Esophagus (tissue), 2 donors: ENCODE measurements at regions not wholly inside any gene's neighbourhood (a gene's known extent, or its start where the extent isn't known, plus 50 kb on each side); places are given as distances from the start of the nearest gene placed in this dataset.

Experiments used
- H3K27ac ChIP-seq, 2 donors: one replicate each; pipeline ENCODE4 v1.5.1; 2013; ENCODE audit warnings: low read depth in 2 of 2, mild to moderate bottlenecking in 2 of 2, inconsistent platforms in 1 of 2, low read length in 1 of 2, moderate library complexity in 1 of 2
- H3K27me3 ChIP-seq, 2 donors: one replicate each; pipeline ENCODE4 v1.6.1; 2013; ENCODE audit warnings: low read length in 2 of 2, control low read depth in 1 of 2, mild to moderate bottlenecking in 1 of 2; ENCODE audit not compliant: insufficient read depth in 2 of 2, control insufficient read depth in 1 of 2
- H3K36me3 ChIP-seq, 2 donors: one replicate each; pipeline ENCODE4 v1.6.1; 2013; ENCODE audit warnings: low read length in 1 of 2; ENCODE audit not compliant: control insufficient read depth in 2 of 2, insufficient read depth in 2 of 2
- H3K4me1 ChIP-seq, 2 donors: one replicate each; pipeline ENCODE4 v1.6.1; 2013; ENCODE audit warnings: low read length in 1 of 2; ENCODE audit not compliant: control insufficient read depth in 2 of 2, insufficient read depth in 2 of 2
- H3K4me3 ChIP-seq, 2 donors: one replicate each; pipeline ENCODE4 v1.5.1; 2013; ENCODE audit warnings: low read length in 2 of 2, mild to moderate bottlenecking in 2 of 2, low read depth in 1 of 2, moderate library complexity in 1 of 2
- H3K9me3 ChIP-seq, 2 donors: one replicate each; pipeline ENCODE4 v1.6.1; 2013; ENCODE audit warnings: mild to moderate bottlenecking in 2 of 2, low read depth in 1 of 2, low read length in 1 of 2, moderate library complexity in 1 of 2; ENCODE audit not compliant: control insufficient read depth in 2 of 2, insufficient read depth in 1 of 2
- WGBS, 2 donors: extraction: QIAGEN DNeasy Blood & Tissue Kit; methylation state at CpG; one replicate each; pipeline ENCODE4 v1.1.7; 2013; 5-methylcytosine and 5-hydroxymethylcytosine counted together
- donor health status: healthy with polysubstance abuse.
- donor health status: Bipolar disorder and iron deficiency.

DNA sequence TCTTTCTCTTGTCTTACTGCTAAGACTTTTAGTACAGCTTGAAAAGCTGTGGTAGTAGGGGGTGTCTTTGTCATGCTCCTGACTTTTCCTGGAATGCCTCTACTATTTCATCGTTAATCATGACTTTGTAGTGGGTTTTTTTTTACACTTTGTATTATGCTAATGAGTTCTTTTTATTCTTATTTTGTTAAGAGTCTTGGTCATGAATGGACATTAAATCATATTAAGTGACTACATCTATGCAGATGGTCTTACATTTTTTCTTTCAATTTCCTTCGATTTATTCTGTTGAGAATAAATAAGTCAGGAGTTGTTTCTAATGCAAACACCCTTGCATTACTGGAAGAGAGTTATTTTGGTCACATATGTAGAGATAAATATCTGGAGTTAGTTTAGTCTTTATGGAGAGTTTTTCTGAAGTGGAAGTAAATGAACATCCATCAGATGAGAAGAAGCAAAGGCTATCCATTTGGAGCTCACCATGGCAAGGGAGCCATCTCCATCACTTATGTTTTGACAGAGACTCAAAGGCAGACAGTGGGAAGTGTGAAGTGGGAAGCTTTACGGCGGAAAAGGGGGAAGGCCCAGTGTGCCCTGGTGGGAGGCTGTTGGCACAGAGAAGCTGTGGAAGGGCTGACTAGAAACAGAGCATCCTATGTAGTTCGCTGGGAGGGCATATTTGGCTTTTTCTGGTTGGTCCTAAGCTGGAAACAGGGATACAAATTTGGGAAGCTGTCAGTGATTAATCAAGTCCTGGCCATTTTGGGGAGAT is 73.1 kb upstream of the PRR23E start:
- 67 to 69% methylated on average over 5 of the region's 5 CpGs for WGBS, 2 donors
- no peaks in the 10 kb centered on the region for H3K4me1 ChIP-seq
- H3K27ac ChIP-seq, result no peak overlapping the region
- H3K4me3 ChIP-seq, result no peak overlapping the region
- H3K9me3 ChIP-seq, result peaks cover 0 to 3% of the 10 kb centered on the region in 2 donors
- H3K27me3 ChIP-seq, result no peaks in the 10 kb centered on the region
- H3K36me3 ChIP-seq, result no peaks in the 10 kb centered on the region

DNA sequence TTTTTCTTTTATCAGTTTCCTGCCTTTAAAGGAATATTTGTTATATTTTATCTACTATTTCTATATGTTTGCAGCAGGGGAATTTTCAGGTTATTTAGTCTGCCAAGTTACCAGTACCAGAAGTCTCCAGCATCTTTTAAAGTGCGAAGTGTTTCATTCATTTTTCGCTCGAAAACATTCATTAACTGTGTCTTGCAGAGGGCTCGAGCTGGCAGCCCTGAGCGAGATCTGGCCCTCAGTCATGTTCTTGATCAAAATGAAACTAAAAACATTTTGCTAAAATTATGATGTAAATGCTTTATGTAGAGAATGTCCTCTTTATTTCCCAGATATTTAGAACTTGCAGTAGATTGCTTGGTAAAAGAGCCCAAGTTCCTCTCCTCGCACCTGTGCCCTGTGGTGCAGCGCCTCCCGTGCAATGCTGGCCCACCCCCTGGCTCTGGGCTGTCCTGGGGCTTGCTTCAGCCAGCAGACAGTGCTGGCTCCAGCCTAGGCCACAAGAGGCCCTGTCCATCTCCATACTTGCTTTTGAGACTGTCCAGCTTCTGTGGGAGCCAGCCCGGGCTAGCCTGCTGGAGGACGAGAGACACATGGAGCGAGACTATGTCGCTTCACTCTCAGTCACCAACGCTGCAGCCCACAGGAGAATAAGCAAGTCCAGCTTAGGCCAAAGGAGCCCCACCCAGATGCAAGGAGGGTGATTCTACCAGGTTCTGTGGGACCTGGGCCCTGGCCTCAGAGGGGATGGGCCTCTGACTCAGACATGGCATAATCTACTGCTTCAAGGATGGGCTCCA is 71.9 kb upstream of the PRR23E start:
- 86 to 92% methylated on average over 13 of the region's 13 CpGs for WGBS, 2 donors
- Histone ChIP-seq H3K36me3 (no peaks in the 10 kb centered on the region), H3K4me3 (no peak overlapping the region), H3K4me1 (no peaks in the 10 kb centered on the region), H3K27me3 (no peaks in the 10 kb centered on the region), H3K27ac (no peak overlapping the region), H3K9me3 (peaks cover 0 to 3% of the 10 kb centered on the region in 2 donors)

DNA sequence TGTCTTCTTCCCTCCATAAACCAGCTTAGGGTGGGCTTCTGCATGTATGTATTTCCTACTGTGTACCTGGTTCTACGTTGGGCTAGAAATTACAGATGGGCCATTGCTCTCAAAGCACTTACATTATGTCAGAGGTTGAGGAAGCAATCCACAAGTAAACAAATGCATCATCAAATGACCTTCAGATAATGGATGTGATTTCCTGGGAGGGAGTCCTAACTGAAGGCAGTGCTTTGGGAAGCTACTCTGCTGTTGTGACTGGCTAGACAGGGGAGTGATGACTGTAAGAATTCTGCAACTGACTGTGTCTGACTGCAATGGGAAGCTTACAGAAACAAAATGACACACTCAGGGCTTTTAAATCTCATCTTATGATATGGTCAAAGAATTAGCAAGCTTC is 71.0 kb upstream of the PRR23E start:
- H3K27me3 ChIP-seq, result no peaks in the 10 kb centered on the region
- 59 to 62% methylated on average over 1 of the region's 1 CpG for WGBS, 2 donors
- H3K4me3 ChIP-seq, result no peak overlapping the region
- H3K4me1 ChIP-seq, result no peaks in the 10 kb centered on the region
- H3K9me3 ChIP-seq, result peaks cover 0 to 3% of the 10 kb centered on the region in 2 donors
- H3K27ac ChIP-seq, result no peak overlapping the region
- no peaks in the 10 kb centered on the region for H3K36me3 ChIP-seq

DNA sequence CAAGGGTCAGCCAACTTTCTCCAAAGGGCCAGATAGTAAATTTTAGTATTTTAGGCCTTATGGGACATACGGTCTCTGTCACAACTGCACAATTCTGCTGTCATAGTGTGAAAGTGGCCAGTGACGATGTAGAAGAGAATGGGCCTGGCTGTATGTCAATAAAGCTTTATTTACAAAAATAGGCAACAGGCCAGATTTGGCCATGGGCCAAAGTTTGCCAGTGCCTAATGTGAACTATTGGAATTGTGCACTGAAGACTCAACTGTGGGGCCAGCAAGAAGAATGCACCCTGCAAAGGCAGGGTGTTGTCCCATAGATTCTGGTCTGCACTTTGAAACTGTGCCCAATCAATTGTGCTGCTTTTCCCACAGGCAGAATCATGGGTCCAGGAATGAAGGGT is 69.4 kb upstream of the PRR23E start:
- WGBS, 2 donors, result 85 to 95% methylated on average over 2 of the region's 2 CpGs
- Histone ChIP-seq H3K9me3 (peaks cover 0 to 3% of the 10 kb centered on the region in 2 donors), H3K36me3 (no peaks in the 10 kb centered on the region), H3K27me3 (no peaks in the 10 kb centered on the region), H3K4me1 (no peaks in the 10 kb centered on the region), H3K27ac (no peak overlapping the region), H3K4me3 (no peak overlapping the region)

DNA sequence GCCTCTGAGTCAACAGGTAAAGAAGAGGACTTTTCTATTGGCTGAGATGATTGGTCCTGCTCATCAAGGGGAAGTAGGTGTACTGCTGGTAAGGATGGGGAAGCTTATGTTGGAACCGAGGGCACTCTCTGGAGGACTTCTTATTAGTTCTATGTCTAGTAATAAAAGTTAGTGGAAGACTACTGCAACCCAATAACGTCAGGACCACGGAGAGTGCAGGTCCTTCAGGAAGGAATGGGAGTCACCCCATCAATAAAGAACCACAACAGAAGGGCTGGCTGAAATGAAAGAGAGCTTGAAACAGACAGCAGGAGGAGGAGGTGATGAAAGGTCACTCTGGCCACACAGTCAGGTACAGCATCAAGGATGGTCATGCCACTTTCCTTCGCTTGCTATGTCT is 68.8 kb upstream of the PRR23E start:
- Histone ChIP-seq H3K27ac (no peak overlapping the region), H3K27me3 (no peaks in the 10 kb centered on the region), H3K36me3 (no peaks in the 10 kb centered on the region), H3K4me3 (no peak overlapping the region), H3K4me1 (no peaks in the 10 kb centered on the region), H3K9me3 (peaks cover 0 to 3% of the 10 kb centered on the region in 2 donors)
- 60 to 64% methylated on average over 4 of the region's 4 CpGs for WGBS, 2 donors

DNA sequence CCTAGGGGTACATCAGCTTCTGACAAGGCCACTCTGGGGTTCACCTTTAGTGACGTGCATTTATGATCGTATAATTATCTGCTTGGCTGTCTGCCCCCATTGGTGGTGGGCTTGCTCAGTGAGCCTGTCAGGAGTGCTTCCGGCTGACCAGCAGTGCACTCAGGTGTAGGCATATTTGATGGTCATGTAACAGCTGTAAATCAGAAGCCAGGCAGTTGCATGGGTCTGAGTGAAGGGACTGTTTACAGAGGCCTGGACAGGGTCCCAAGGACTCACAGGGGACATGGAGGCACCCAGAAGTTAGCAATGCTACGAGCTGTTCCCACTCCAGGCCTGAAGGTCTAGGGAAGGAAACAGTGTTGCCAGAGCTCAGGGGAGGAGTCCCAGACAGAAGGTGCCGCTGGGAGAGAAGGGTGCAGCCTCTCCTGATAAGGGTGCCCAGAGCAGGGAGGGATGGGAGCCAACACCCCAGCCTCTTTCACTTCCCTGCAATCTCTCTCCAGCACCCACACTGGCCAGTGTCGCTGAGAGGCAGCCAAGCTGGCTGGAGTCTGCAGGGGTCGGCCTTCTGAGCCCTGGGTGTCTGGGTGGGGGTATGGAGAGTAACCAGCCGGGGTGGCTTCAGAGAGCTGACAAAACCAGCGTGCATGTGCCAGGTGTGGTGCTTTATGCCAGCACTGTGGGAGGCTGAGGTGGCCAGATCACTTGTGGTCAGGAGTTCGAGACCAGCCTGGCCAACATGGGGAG is 61.3 kb upstream of the PRR23E start:
- Histone ChIP-seq H3K36me3 (no peaks in the 10 kb centered on the region), H3K27ac (no peak overlapping the region), H3K27me3 (no peaks in the 10 kb centered on the region), H3K9me3 (no peaks in the 10 kb centered on the region), H3K4me3 (no peak overlapping the region), H3K4me1 (peaks cover 5 to 7% of the 10 kb centered on the region in 2 donors)
- 78 to 81% methylated on average over 10 of the region's 10 CpGs for WGBS, 2 donors

DNA sequence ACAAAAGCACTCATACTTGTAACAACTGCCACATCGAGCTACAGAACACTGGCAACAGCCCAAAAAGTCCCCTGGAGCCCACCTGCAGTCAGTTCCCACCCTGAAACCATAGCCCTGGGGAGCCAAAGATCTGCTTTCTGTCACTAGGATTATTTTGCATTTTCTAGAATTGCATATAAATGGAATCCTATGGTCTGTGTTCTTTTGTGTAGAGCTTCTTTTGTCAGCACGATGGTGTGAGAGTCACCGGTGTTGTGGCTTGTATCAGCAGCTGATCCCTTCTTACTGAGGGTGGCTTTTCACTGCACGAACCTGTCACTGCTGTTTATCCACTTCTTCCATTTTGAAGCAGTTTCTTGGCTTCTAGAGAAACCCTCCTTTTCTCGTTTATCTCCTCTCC is 60.1 kb upstream of the PRR23E start:
- Histone ChIP-seq H3K36me3 (no peaks in the 10 kb centered on the region), H3K9me3 (peaks cover 0 to 1% of the 10 kb centered on the region in 2 donors), H3K4me1 (peaks cover 5 to 7% of the 10 kb centered on the region in 2 donors), H3K4me3 (no peak overlapping the region), H3K27ac (no peak overlapping the region), H3K27me3 (no peaks in the 10 kb centered on the region)
- WGBS, 2 donors, result 54 to 62% methylated on average over 5 of the region's 5 CpGs

DNA sequence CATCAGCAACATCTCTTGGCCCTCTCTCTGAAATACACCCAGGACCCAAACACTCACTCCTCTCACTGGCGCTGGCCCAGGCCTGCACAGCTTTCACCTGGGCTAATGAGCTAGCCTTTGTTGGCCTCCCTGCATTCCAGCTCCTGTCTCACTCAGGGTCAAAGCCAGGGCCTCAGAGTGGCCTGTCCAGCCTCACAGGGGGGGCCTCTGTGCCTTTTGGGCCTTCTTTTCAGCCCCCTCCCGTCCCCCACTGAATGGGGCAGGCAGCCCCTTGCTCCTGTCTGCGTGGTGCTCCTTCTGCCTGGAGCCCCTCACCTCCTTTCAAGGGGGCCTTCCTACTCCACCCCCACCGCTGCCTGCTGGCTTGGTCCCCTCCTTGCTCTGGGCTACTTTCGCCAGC is 59.0 kb upstream of the PRR23E start:
- Histone ChIP-seq H3K9me3 (peaks cover 0 to 1% of the 10 kb centered on the region in 2 donors), H3K4me1 (peaks cover 7 to 11% of the 10 kb centered on the region in 2 donors)
- 88 to 91% methylated on average over 5 of the region's 5 CpGs for WGBS, 2 donors

DNA sequence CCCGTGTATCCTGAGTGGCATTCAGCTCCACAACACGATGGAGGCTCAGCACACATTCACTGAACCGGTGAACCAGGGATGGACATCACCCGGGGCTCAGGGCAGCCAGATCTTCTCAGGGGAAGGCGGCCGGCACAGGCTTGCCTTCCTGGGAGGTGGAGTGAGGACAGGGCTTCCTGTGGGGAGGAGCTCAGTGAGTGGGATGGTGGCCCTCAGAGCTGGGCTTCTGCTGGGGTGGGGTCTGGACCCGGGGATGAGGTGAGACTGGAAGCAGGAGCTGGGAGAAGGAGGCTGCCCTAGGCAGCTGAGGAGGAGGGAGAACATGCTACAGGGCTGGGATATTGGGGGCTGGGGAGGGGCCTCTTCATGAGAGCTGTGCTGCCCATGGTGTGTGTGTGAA is 58.5 kb upstream of the PRR23E start:
- H3K36me3 ChIP-seq, result no peaks in the 10 kb centered on the region
- no peak overlapping the region for H3K4me3 ChIP-seq
- peaks cover 7 to 11% of the 10 kb centered on the region in 2 donors for H3K4me1 ChIP-seq
- no peak overlapping the region for H3K27ac ChIP-seq
- peaks cover 0 to 1% of the 10 kb centered on the region in 2 donors for H3K9me3 ChIP-seq
- 55% methylated on average over 7 of the region's 7 CpGs for WGBS, 2 donors
- no peaks in the 10 kb centered on the region for H3K27me3 ChIP-seq

More for the DNA sequence above, 59.0 kb upstream of the PRR23E start:
- Histone ChIP-seq H3K36me3 (no peaks in the 10 kb centered on the region), H3K4me3 (no peak overlapping the region), H3K27me3 (no peaks in the 10 kb centered on the region), H3K27ac (no peak overlapping the region)
